ENCODE measurements at regions not wholly inside any gene's neighbourhood (a gene's known extent, or its start where the extent isn't known, plus 50 kb on each side); places are given as distances from the start of the nearest gene placed in this dataset.

- TF ChIP-seq, protein P1, sequence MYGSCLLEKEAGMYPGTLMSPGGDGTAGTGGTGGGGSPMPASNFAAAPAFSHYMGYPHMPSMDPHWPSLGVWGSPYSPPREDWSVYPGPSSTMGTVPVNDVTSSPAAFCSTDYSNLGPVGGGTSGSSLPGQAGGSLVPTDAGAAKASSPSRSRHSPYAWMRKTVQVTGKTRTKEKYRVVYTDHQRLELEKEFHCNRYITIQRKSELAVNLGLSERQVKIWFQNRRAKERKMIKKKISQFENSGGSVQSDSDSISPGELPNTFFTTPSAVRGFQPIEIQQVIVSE (CRISPR knock-in tag; IDR thresholded peaks at IDR 0.05; ENCODE audit: borderline replicate concordance), result no peak
- TF ChIP-seq SOX15 (CRISPR knock-in tag; IDR thresholded peaks at IDR 0.05) (no peak), FOXK1 (CRISPR knock-in tag; IDR thresholded peaks at IDR 0.05) (no peak), ZNF425 (CRISPR knock-in tag; conservative IDR thresholded peaks at IDR 0.05) (no peak), TEAD4 (CRISPR knock-in tag; IDR thresholded peaks at IDR 0.05) (no peak)
These were observed 97.3 kb upstream of the CARMIL1 start (continued) for GRCh38 chr6:25181923-25182322.

DNA sequence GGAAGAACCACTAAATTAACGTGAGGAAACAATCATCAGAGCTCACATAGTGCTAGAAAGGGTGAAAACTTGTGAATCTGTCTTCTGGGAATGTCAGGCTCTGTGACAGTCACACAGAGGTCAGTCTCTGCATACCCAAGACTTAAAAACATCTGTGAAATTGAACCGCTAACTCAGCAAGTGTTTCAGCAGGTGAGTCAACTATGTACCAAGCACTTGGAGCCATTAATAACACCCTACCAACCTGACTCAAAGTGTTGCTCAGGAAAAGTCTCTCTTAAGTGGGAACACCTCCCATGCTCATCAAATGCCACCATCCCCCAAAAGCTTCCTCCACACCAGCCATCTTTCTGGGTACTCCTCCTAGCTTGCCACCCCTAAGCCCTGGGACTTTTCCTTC is 92.3 kb upstream of the CARMIL1 start:
- no peak for ATAC-seq
- POLR2A ChIA-PET, result no interaction called here

GRCh38 chr6:25188232-25188631 is 90.9 kb upstream of the CARMIL1 start:
- TF ChIP-seq TEAD4 (CRISPR knock-in tag; IDR thresholded peaks at IDR 0.05), result no peak
- TF ChIP-seq ZNF121 (CRISPR knock-in tag; IDR thresholded peaks at IDR 0.05), result no peak
- no peak for TF ChIP-seq ZNF219 (CRISPR knock-in tag; IDR thresholded peaks at IDR 0.05; ENCODE audit: borderline replicate concordance)
- TF ChIP-seq JAZF1 (CRISPR knock-in tag; IDR thresholded peaks at IDR 0.05), result no peak
- no peak for TF ChIP-seq SMAD4 (CRISPR knock-in tag; IDR thresholded peaks at IDR 0.05)
- no peak for TF ChIP-seq OVOL2 (CRISPR knock-in tag; IDR thresholded peaks at IDR 0.05; ENCODE audit: borderline replicate concordance)
- TF ChIP-seq ETV6 (CRISPR knock-in tag; IDR thresholded peaks at IDR 0.05), result no peak
- no peak for TF ChIP-seq USF1 (CRISPR knock-in tag; IDR thresholded peaks at IDR 0.05)
- no peak for TF ChIP-seq CREB1 (CRISPR knock-in tag; IDR thresholded peaks at IDR 0.05)
- no peak for TF ChIP-seq CBFB (CRISPR knock-in tag; IDR thresholded peaks at IDR 0.05; ENCODE audit: low read depth)
- TF ChIP-seq, protein P2, sequence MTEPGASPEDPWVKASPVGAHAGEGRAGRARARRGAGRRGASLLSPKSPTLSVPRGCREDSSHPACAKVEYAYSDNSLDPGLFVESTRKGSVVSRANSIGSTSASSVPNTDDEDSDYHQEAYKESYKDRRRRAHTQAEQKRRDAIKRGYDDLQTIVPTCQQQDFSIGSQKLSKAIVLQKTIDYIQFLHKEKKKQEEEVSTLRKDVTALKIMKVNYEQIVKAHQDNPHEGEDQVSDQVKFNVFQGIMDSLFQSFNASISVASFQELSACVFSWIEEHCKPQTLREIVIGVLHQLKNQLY (CRISPR knock-in tag; IDR thresholded peaks at IDR 0.05), result no peak
- TF ChIP-seq NFATC4 (CRISPR knock-in tag; IDR thresholded peaks at IDR 0.05), result no peak
- Mint-ChIP-seq H3K4me3 (no peak overlapping the region), H3K36me3 (no peaks in the 10 kb centered on the region), H3K4me1 (no peaks in the 10 kb centered on the region), H3K27me3 (ENCODE audit: low read depth) (no peaks in the 10 kb centered on the region), H3K27ac (no peak overlapping the region), H3K9me3 (no peaks in the 10 kb centered on the region)
- POLR2A ChIA-PET, result no interaction called here
- CTCF ChIA-PET, result no interaction called here
- ATAC-seq (no peak), DNase-seq (ENCODE audit: low spot score) (no peak)

More for the DNA sequence above, 92.3 kb upstream of the CARMIL1 start:
- Mint-ChIP-seq H3K36me3 (no peaks in the 10 kb centered on the region), H3K9me3 (no peaks in the 10 kb centered on the region), H3K27me3 (ENCODE audit: low read depth) (no peaks in the 10 kb centered on the region), H3K4me1 (no peaks in the 10 kb centered on the region), H3K4me3 (no peak overlapping the region), H3K27ac (no peak overlapping the region)
- CTCF ChIA-PET, result no interaction called here
- TF ChIP-seq ZMAT4 (CRISPR knock-in tag; IDR thresholded peaks at IDR 0.05) (no peak), ZNF423 (CRISPR knock-in tag; IDR thresholded peaks at IDR 0.05) (no peak), FOXP1 (CRISPR knock-in tag; IDR thresholded peaks at IDR 0.05; ENCODE audit: borderline replicate concordance) (no peak)
- DNase-seq (ENCODE audit: low spot score), result no peak

Measured in WTC11 (cell line).